ENCODE measurements at regions not wholly inside any gene's neighbourhood (a gene's known extent, or its start where the extent isn't known, plus 50 kb on each side); places are given as distances from the start of the nearest gene placed in this dataset.

DNA sequence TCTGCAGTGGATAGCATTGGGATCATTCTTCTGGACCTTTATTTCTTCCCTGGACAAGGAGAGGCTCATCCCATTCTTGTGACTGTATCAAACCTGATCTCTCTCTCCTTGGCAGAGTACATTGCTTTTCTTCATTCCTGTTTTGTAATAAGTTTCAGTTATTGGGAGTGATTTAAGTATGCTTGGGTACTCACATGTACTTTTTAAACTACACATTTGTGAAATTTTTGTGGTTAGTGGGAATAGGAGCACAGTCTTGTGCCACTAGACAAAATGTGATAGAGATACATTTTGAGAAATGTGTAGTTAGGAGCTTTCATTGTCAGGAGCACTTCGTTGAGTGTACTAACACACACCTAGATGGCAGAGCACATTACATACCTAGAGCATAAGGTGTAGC, 262.6 kb downstream of the C3orf38 start:
- H2BK15ac ChIP-seq (ENCODE audit: low read depth, low read length), result no peak overlapping the region
- H2AK5ac ChIP-seq (ENCODE audit: low read depth, low read length), result no peak overlapping the region
- H2AK9ac ChIP-seq (replicated peaks; ENCODE audit: low read depth, low read length, poor library complexity), result no peak overlapping the region
- no peaks in the 10 kb centered on the region for H4K20me1 ChIP-seq (ENCODE audit: insufficient read depth, low read length)
- ChIA-PET CTCF (no interaction called here), POLR2A (ENCODE audit: unreplicated experiment) (no interaction called here)
- no peak overlapping the region for H3K23ac ChIP-seq (ENCODE audit: low read depth, low read length)
- H3K79me1 ChIP-seq (ENCODE audit: low read depth in 1 of 2, low read length in 2 of 2), result no peaks in the 10 kb centered on the region
- no peaks in the 10 kb centered on the region for H3K4me1 ChIP-seq (ENCODE audit: control insufficient read depth, insufficient read depth, low read length)
- no peak overlapping the region for H3K9ac ChIP-seq (ENCODE audit: low read depth, low read length)
- intact Hi-C loops (cut with micrococcal nuclease), result no loop called here
- no TSS peak for BruUV-seq (replicated peaks)
- H3K27me3 ChIP-seq (ENCODE audit: control insufficient read depth, insufficient read depth, low read length), result no peaks in the 10 kb centered on the region
- H3K27ac ChIP-seq (ENCODE audit: insufficient read depth, low read length), result no peak overlapping the region
- no peak overlapping the region for H2BK20ac ChIP-seq (ENCODE audit: low read depth, low read length)
- dilution Hi-C loops (cut with HindIII; ENCODE audit: low sequenced_read_pairs, unreplicated experiment), result no loop called here
- in situ Hi-C loops (cut with MboI; ENCODE audit: low sequenced_read_pairs), result no loop called here
- no CpG with 5 or more reads among the region's 1 CpG for WGBS, 2 experiments (ENCODE audit: extremely low coverage in 2 of 2, insufficient read length in 1 of 2)
- no peak overlapping the region for H3K56ac ChIP-seq (ENCODE audit: extremely low read depth, insufficient read depth, low read length)
- H3K36me3 ChIP-seq (ENCODE audit: control insufficient read depth, insufficient read depth, low read length), result no peaks in the 10 kb centered on the region
- TF ChIP-seq SMC3 (IDR thresholded peaks at IDR 0.05; ENCODE audit: low read depth, low read length) (no peak), POLR2A (IDR thresholded peaks at IDR 0.05; ENCODE audit: low read depth, low read length) (no peak), NFE2L2 (IDR thresholded peaks at IDR 0.05; ENCODE audit: low read depth, low read length) (no peak), BHLHE40 (IDR thresholded peaks at IDR 0.05; ENCODE audit: low read depth, low read length) (no peak), CHD1 (IDR thresholded peaks at IDR 0.05; ENCODE audit: low read depth, low read length) (no peak), MAZ (IDR thresholded peaks at IDR 0.05; ENCODE audit: borderline replicate concordance, low read depth, low read length) (no peak), MXI1 (IDR thresholded peaks at IDR 0.05; ENCODE audit: borderline replicate concordance, low read depth, low read length) (no peak), CTCF (conservative IDR thresholded peaks at IDR 0.05; ENCODE audit: low read depth, low read length) (no peak)
- no peak overlapping the region for H2AFZ ChIP-seq (replicated peaks; ENCODE audit: low read length, poor library complexity)
- H3K4ac ChIP-seq (ENCODE audit: low read depth, low read length), result no peak overlapping the region
- H4K8ac ChIP-seq (ENCODE audit: low read depth in 2 of 2, low read length in 2 of 2), result no peak overlapping the region
- no peak overlapping the region for H3K18ac ChIP-seq (ENCODE audit: low read depth, low read length)
- no peak overlapping the region for H3K4me3 ChIP-seq (ENCODE audit: insufficient read depth, low read depth, low read length)
- no peaks in the 10 kb centered on the region for H3K9me3 ChIP-seq (ENCODE audit: control insufficient read depth, insufficient read depth, low read length)
- H3K14ac ChIP-seq (replicated peaks; ENCODE audit: low read depth, low read length), result no peak overlapping the region
- no peak overlapping the region for H2BK120ac ChIP-seq (ENCODE audit: low read depth, low read length)
- H3K4me2 ChIP-seq (ENCODE audit: low read depth, low read length), result no peak overlapping the region
- H3K9me1 ChIP-seq (ENCODE audit: insufficient read depth, low read length), result no peaks in the 10 kb centered on the region
- DNase-seq (no peak), ATAC-seq (ENCODE audit: low read depth) (no peak)
- H4K91ac ChIP-seq (ENCODE audit: insufficient read depth, low read depth, low read length), result no peak overlapping the region
- no peak overlapping the region for H2BK5ac ChIP-seq (ENCODE audit: low read depth, low read length, poor library complexity, severe bottlenecking)
- no peak overlapping the region for H4K5ac ChIP-seq (ENCODE audit: low read depth, low read length)

Measured in IMR-90 (cell line).